IMR-90 (cell line): ENCODE measurements at regions not wholly inside any gene's neighbourhood (a gene's known extent, or its start where the extent isn't known, plus 50 kb on each side); places are given as distances from the start of the nearest gene placed in this dataset.

Experiments
- BHLHE40 ChIP-seq: fragments of 150-350 bp; IDR thresholded peaks from 2 replicates; pipeline ENCODE4 v1.6.1; 2016; ENCODE audit warnings: mild to moderate bottlenecking, low read depth, low read length
- CEBPB ChIP-seq: IDR thresholded peaks from 2 replicates; pipeline ENCODE4 v1.6.1; 2012; ENCODE audit warnings: low read depth, low read length, improper control_type of control experiment
- FOS ChIP-seq: fragments of 150-350 bp; IDR thresholded peaks from 2 replicates; pipeline ENCODE4 v1.6.1; 2016; ENCODE audit warnings: low read depth, low read length
- MAFK ChIP-seq: IDR thresholded peaks from 2 replicates; pipeline ENCODE4 v1.6.1; 2012; ENCODE audit warnings: low read depth, low read length, improper control_type of control experiment
- MAZ ChIP-seq: IDR thresholded peaks from 2 replicates; pipeline ENCODE4 v1.6.1; 2012; ENCODE audit warnings: low read depth, mild to moderate bottlenecking, low read length, improper control_type of control experiment, moderate library complexity, borderline replicate concordance
- MXI1 ChIP-seq: IDR thresholded peaks from 2 replicates; pipeline ENCODE4 v1.6.1; 2012; ENCODE audit warnings: low read depth, mild to moderate bottlenecking, low read length, moderate library complexity, borderline replicate concordance
- NFE2L2 ChIP-seq: fragments of 150-350 bp; IDR thresholded peaks from 2 replicates; pipeline ENCODE4 v1.6.1; 2016; ENCODE audit warnings: low read depth, mild to moderate bottlenecking, low read length
- POLR2A ChIP-seq: IDR thresholded peaks from 2 replicates; pipeline ENCODE4 v1.6.1; 2012; ENCODE audit warnings: mild to moderate bottlenecking, low read depth, low read length
- RAD21 ChIP-seq: IDR thresholded peaks from 2 replicates; pipeline ENCODE4 v1.6.1; 2012; ENCODE audit warnings: low read length, improper control_type of control experiment
- RCOR1 ChIP-seq: IDR thresholded peaks from 2 replicates; pipeline ENCODE4 v1.6.1; 2012; ENCODE audit warnings: mild to moderate bottlenecking, low read length, improper control_type of control experiment; ENCODE audit not compliant: insufficient replicate concordance
- RFX5 ChIP-seq: IDR thresholded peaks from 2 replicates; pipeline ENCODE4 v1.8.0; 2012; ENCODE audit warnings: low read depth, mild to moderate bottlenecking, low read length, moderate library complexity
- SMC3 ChIP-seq: fragments of 150-350 bp; IDR thresholded peaks from 2 replicates; pipeline ENCODE4 v1.6.1; 2016; ENCODE audit warnings: low read depth, mild to moderate bottlenecking, antibody characterized with exemption, low read length, moderate library complexity
- TF ChIP-seq, protein P1 (sequence below): fragments of 150-350 bp; IDR thresholded peaks from 2 replicates; pipeline ENCODE4 v1.6.1; 2016; ENCODE audit warnings: low read depth, mild to moderate bottlenecking, low read length, moderate library complexity, borderline replicate concordance
- TF ChIP-seq, protein P2 (sequence below): conservative IDR thresholded peaks from 2 replicates; pipeline ENCODE4 v1.5.1; 2012; ENCODE audit warnings: mild to moderate bottlenecking, low read depth, low read length, improper control_type of control experiment

DNA sequence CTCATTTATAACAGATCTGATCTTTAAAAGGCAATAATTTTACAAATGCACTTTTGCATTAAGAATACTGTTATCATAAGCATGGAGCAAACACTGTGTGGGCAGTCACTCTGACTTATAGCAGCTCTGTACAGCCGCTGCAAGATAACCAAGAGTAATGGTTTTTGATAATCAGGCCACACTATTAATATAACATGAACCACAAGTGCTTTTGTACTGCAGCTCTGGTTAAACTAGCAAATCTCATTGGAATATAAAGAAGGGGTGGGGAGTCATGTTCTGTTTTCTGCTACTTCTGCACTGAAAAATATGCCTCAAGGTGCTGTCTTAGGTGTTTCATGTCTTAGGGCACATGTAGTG is 357.4 kb downstream of the LMO4 start:
- TF ChIP-seq, protein P1, sequence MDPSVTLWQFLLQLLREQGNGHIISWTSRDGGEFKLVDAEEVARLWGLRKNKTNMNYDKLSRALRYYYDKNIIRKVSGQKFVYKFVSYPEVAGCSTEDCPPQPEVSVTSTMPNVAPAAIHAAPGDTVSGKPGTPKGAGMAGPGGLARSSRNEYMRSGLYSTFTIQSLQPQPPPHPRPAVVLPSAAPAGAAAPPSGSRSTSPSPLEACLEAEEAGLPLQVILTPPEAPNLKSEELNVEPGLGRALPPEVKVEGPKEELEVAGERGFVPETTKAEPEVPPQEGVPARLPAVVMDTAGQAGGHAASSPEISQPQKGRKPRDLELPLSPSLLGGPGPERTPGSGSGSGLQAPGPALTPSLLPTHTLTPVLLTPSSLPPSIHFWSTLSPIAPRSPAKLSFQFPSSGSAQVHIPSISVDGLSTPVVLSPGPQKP = no peak
- TF ChIP-seq MAZ (no peak), CEBPB (no peak), FOS (no peak), MXI1 (no peak), BHLHE40 (no peak), RCOR1 (no peak), POLR2A (no peak), RAD21 (no peak), RFX5 (no peak), MAFK (no peak), NFE2L2 (no peak), SMC3 (no peak)
- TF ChIP-seq, protein P2, sequence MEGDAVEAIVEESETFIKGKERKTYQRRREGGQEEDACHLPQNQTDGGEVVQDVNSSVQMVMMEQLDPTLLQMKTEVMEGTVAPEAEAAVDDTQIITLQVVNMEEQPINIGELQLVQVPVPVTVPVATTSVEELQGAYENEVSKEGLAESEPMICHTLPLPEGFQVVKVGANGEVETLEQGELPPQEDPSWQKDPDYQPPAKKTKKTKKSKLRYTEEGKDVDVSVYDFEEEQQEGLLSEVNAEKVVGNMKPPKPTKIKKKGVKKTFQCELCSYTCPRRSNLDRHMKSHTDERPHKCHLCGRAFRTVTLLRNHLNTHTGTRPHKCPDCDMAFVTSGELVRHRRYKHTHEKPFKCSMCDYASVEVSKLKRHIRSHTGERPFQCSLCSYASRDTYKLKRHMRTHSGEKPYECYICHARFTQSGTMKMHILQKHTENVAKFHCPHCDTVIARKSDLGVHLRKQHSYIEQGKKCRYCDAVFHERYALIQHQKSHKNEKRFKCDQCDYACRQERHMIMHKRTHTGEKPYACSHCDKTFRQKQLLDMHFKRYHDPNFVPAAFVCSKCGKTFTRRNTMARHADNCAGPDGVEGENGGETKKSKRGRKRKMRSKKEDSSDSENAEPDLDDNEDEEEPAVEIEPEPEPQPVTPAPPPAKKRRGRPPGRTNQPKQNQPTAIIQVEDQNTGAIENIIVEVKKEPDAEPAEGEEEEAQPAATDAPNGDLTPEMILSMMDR = no peak
